Stimulated activated effector memory CD8-positive, alpha-beta T cell treated with anti-CD3 and anti-CD28 coated beads, Interleukin-12 subunit alpha, Interleukin-12 subunit beta, amount 100 ng/mL, for 72 hours (primary cell): ENCODE measurements at regions not wholly inside any gene's neighbourhood (a gene's known extent, or its start where the extent isn't known, plus 50 kb on each side); places are given as distances from the start of the nearest gene placed in this dataset.
A peak's percentile ranks its signal among the peaks of the same experiment; 100 is the strongest.
"Not testable (repeated sequence)": the region's sequence is repeated elsewhere in the genome, so short reads cannot be mapped to it uniquely, and the experiment has no call there.

Source experiments
- ATAC-seq: fragments of 150-1000 bp; cut with Tn5 transposase; 2 replicates; pipeline ENCODE4 v1.10.0; 2021
- DNase-seq, 2 donors: peaks; one replicate each; pipeline ENCODE4 v3.0.0; 2021 to 2022; ENCODE audit warnings: low spot score in 2 of 2
- H3K27ac Mint-ChIP-seq: one replicate; pipeline ENCODE4 v1.8.0; 2022; ENCODE audit warnings: mild to moderate bottlenecking, mixed read lengths
- H3K36me3 Mint-ChIP-seq: one replicate; pipeline ENCODE4 v1.8.0; 2022; ENCODE audit warnings: mild to moderate bottlenecking, mixed read lengths
- H3K4me1 Mint-ChIP-seq: one replicate; pipeline ENCODE4 v1.8.0; 2022; ENCODE audit warnings: mixed read lengths
- H3K4me3 Mint-ChIP-seq: one replicate; pipeline ENCODE4 v1.8.0; 2022; ENCODE audit warnings: mild to moderate bottlenecking, mixed read lengths
- H3K9me3 Mint-ChIP-seq: one replicate; pipeline ENCODE4 v1.8.0; 2022; ENCODE audit warnings: mixed read lengths

DNA sequence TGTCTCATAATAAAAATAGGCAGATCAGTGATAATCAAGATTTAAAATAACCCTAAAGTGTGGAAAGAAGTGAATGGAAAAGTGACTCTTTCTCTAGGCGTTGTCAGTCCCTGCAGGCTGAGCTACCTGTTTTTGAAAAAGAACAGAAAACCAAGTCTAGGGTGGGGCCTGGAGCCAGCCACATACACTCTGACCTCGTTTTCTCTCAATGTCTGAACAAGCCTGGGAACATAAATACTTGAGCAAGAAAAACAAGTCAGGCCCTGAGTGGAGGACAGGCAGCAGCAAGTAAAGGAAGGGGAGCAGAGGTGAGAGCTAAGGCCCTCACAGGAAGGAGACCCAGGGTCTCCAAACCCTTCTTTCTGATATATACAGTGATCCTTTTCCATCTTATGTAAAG is 91.7 kb upstream of the HPF1 start:
- H3K9me3 Mint-ChIP-seq: no peaks in the 10 kb centered on the region
- H3K4me1 Mint-ChIP-seq: no peaks in the 10 kb centered on the region
- no peaks in the 10 kb centered on the region for H3K36me3 Mint-ChIP-seq
- H3K27ac Mint-ChIP-seq: no peak overlapping the region
- ATAC-seq (no peak), DNase-seq (no peak)
- no peak overlapping the region for H3K4me3 Mint-ChIP-seq

DNA sequence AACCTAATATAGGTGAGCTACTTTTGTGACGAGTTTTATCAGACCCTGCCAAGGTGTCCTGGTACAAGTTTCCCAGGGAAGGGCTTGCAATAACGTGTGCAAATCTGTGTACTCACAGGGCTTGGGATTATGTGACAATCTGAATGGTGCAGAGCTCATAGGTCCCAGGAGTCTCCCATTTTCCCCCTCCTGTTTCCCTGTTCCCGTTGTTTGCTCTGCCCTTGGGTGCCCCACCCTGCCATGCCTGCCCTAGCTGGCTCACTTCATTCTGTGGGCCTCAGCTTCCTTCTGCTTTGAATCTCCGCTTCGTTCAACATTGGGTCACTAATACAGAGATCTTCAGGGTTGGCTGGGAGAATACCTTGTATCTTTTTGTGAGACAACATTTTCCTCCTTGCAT is 90.3 kb upstream of the HPF1 start:
- ATAC-seq (no peak), DNase-seq (no peak)
- H3K27ac Mint-ChIP-seq: no peak overlapping the region
- H3K4me3 Mint-ChIP-seq: no peak overlapping the region
- no peaks in the 10 kb centered on the region for H3K4me1 Mint-ChIP-seq
- H3K9me3 Mint-ChIP-seq: no peaks in the 10 kb centered on the region
- no peaks in the 10 kb centered on the region for H3K36me3 Mint-ChIP-seq

DNA sequence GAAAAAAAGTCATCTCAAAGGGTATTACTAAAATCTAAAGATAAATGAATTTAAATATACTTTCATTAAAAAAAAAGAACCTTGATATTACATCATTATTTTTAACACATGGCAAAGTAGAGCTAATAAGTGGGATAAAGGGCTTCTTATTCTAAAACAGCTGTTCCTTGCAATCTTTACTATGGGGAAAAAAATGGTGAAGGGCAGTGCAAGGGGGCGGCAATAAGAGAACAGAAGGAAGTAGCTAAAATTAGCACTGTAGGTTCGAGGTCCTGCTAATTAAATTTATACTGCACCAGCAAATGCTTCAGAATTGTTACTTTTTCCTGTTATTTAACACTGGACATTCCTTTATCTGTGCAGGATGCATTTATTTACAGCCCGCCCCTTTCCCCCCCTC is 89.4 kb upstream of the HPF1 start:
- Mint-ChIP-seq H3K36me3 (no peaks in the 10 kb centered on the region), H3K4me3 (no peak overlapping the region), H3K4me1 (no peaks in the 10 kb centered on the region), H3K27ac (no peak overlapping the region), H3K9me3 (no peaks in the 10 kb centered on the region)
- DNase-seq: no peak
- no peak for ATAC-seq

DNA sequence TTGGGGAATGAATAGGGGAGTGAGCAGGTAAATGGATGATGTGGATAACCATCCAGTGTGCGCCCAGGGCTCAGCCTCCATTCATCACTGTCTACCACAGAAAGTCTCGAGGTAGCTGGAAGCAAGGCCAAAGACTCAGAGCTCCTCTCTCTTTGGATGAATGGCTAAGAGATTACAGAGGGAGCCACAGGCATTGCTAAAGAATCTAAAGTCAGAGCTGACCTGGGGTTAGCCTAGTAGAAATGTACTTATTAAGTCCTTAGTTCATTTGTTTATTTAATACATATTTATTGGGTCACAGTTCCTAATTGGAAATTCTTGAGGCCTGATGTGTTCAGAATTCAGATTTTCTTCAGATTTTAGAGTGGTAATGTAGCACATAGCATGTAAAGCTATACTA is 88.7 kb upstream of the HPF1 start:
- no peaks in the 10 kb centered on the region for H3K4me1 Mint-ChIP-seq
- H3K9me3 Mint-ChIP-seq: no peaks in the 10 kb centered on the region
- no peak overlapping the region for H3K27ac Mint-ChIP-seq
- H3K4me3 Mint-ChIP-seq: no peak overlapping the region
- DNase-seq: no peak
- H3K36me3 Mint-ChIP-seq: no peaks in the 10 kb centered on the region
- ATAC-seq: no peak

DNA sequence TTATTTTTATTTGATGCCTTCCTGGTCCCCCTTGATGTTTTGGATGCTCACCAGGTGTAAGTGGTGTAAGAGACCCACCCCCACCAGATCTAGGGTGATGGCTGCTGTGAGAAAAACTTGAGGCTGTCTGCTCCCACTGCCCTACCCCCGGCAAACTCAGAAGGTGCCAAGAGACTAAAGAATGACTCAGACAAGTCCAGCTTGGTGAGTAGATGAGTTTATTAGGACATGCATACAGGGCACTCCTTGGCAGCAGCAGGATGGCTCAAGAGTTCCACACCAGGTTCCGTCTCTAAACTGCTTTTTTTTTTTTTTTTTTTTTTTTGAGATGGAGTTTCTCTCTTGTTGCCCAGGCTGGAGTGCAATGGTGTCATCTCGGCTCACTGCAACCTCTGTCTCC is 84.0 kb upstream of the HPF1 start:
- Mint-ChIP-seq H3K4me1 (no peaks in the 10 kb centered on the region), H3K36me3 (no peaks in the 10 kb centered on the region), H3K4me3 (no peak overlapping the region), H3K9me3 (peaks cover 3% of the 10 kb centered on the region), H3K27ac (no peak overlapping the region)
- ATAC-seq (no peak), DNase-seq (no peak)

DNA sequence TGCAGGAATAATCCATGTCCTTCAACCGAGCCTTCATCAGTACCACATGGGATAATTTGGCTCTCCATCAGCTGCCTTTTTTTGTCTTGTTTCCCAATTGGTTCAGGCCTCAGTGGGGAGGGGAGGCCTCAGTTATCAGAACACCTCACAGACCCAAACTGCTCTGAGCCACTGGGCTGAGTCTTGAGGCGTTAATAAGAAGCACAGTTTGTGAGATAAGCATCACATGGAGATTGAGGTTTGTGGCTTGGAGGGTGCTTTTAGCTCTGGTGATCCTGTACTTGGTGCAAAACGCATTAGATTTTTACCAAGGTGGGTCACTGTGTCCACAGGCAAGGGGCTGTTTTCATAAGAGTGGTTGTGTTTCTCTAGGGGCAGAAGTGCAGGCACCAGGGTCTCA is 82.8 kb upstream of the HPF1 start:
- no peaks in the 10 kb centered on the region for H3K4me1 Mint-ChIP-seq
- no peak for DNase-seq
- H3K9me3 Mint-ChIP-seq: peaks cover 3% of the 10 kb centered on the region
- H3K36me3 Mint-ChIP-seq: no peaks in the 10 kb centered on the region
- no peak overlapping the region for H3K27ac Mint-ChIP-seq
- H3K4me3 Mint-ChIP-seq: no peak overlapping the region
- ATAC-seq: no peak

DNA sequence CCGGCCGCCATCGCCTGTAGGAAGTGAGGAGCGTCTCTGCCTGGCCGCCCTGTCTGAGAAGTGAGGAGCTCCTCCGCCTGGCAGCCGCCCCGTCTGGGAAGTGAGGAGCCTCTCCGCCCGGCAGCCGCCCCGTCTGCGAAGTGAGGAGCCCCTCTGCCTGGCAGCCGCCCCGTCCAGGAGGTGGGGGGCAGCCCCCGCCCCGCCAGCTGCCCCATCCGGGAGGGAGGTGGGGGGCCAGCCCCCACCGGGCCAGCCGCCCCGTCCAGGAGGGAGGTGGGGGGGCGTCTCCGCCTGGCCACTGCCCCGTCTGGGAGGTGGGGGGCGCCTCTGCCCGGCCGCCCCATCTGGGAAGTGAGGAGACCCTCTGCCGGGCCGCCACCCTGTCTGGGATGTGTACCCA is 70.6 kb upstream of the HPF1 start:
- H3K4me1 Mint-ChIP-seq, H3K9me3 Mint-ChIP-seq, H3K4me3 Mint-ChIP-seq, H3K36me3 Mint-ChIP-seq, H3K27ac Mint-ChIP-seq, ATAC-seq, DNase-seq: not testable (repeated sequence)

DNA sequence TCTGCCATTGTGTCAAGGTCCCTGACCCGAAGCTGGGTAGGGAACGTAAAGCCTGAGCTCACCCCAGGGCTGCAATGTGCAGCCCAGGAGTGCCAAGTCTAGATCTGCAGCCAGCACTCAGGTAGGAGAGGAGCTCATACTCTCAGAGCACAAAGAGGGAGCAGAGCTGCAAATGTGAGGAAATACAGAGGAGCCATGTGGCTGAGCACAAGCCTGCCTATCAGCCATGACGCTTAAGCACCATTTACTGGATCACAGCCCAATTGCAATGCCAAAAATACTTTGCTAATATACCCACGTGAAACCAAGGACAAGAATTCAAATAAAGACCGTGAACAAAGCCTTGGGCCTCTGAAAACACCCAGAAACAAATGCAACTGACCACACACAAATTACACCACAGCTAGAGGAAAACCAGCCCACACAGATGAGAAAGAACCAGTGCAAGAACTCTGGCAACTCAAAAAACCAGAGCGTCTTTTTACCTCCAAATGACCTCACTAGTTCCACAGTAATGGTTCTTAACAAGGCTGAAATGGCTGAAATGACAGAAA is 69.0 kb upstream of the HPF1 start:
- Mint-ChIP-seq H3K36me3 (no peaks in the 10 kb centered on the region), H3K4me1 (no peaks in the 10 kb centered on the region), H3K4me3 (no peak overlapping the region), H3K27ac (no peak overlapping the region), H3K9me3 (no peaks in the 10 kb centered on the region)
- ATAC-seq (no peak), DNase-seq (no peak)

DNA sequence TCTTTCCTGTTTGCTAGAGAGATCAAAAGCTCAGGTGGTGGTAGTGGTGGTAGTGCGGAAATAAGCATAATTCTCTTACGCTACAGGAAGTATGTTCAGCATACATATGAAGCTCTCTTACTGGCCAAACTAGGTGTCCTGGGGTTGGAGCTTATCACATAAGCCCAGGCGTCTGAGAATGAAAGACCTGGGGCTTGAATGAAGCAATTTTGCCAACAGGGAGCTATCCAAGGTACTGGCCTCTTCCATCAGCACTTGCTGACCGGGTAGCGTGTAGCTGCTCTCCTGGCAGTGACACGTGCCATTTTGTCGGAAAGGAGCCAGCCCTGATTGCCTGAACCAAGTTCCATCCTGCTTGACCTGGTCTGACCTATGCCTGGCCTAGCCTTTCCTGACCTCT is 65.9 kb upstream of the HPF1 start:
- H3K4me1 Mint-ChIP-seq: no peaks in the 10 kb centered on the region
- no peak overlapping the region for H3K4me3 Mint-ChIP-seq
- DNase-seq: no peak
- ATAC-seq: peak; percentile 31
- H3K27ac Mint-ChIP-seq: no peak overlapping the region
- H3K36me3 Mint-ChIP-seq: no peaks in the 10 kb centered on the region
- no peaks in the 10 kb centered on the region for H3K9me3 Mint-ChIP-seq

DNA sequence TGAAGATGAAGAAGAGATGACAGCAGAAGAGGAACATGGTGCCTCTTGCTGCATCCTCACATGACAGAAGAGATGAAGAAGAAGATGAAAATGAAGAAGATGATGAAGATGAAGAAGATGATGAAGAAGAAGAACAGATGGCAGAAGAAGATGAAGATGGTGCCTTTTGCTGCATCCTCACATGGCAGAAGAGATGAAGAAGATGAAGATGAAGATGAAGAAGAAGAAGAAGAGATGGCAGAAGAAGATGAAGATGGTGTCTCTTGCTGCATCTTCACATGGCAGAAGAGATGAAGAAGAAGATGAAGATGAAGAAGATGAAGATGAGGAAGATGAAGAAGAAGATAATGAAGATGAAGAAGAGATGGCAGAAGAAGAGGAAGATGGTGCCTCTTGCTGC is 63.7 kb upstream of the HPF1 start:
- Mint-ChIP-seq H3K4me3 (no peak overlapping the region), H3K36me3 (no peaks in the 10 kb centered on the region), H3K27ac (no peak overlapping the region), H3K4me1 (no peaks in the 10 kb centered on the region), H3K9me3 (no peaks in the 10 kb centered on the region)
- ATAC-seq (no peak), DNase-seq (no peak)

DNA sequence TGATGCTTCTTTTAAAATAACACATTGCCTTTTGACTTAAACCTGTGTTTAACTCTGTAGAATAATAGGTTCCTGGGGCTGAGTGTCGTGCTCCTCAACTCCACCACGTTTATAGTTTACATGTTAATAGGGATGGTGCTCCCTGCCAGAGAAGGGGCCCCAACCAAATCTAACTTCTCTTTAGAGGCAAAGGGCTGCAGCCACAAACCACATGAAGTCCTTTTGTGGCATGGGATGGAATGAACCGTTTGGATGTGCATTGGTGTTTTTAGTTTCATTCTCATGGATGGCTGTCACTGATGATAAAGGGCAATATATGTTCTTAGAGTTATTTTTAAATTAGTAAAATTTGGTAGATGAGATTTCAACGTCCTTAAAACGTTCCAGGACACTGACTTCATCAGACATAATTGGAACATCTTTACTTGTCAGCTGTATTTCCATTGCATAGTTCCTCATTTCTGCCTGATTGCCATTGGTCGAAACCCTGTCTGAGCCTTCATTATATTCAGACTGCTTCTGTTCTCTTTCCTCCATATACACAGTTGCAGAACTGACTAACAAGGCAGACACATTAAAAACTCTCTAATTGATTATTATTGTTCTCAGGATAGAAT is 60.4 kb upstream of the HPF1 start:
- H3K9me3 Mint-ChIP-seq: no peaks in the 10 kb centered on the region
- H3K4me1 Mint-ChIP-seq: no peaks in the 10 kb centered on the region
- DNase-seq (no peak), ATAC-seq (no peak)
- H3K4me3 Mint-ChIP-seq: no peak overlapping the region
- no peak overlapping the region for H3K27ac Mint-ChIP-seq
- no peaks in the 10 kb centered on the region for H3K36me3 Mint-ChIP-seq

DNA sequence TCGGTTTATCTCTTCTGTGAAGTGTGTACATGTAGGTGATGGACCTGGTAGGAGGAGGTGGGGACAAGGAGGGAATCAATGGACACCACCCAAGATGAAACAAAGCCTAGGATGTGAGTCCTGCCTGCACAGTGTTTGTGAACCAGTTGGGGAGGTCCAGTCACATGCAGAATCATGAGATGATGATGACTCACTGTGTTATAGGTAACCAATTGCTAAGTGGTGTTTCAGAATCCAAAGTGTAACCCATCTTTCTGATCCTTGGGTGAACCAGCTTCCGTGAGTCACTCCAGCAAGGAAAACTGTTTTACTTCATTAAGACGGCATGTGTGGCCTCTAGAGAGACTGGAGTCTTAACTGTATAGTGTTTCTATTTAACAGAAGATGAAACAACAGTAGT is 57.9 kb upstream of the HPF1 start:
- Mint-ChIP-seq H3K9me3 (no peaks in the 10 kb centered on the region), H3K27ac (no peak overlapping the region), H3K4me1 (no peaks in the 10 kb centered on the region), H3K4me3 (no peak overlapping the region), H3K36me3 (no peaks in the 10 kb centered on the region)
- ATAC-seq: peak; percentile 40
- DNase-seq: no peak

DNA sequence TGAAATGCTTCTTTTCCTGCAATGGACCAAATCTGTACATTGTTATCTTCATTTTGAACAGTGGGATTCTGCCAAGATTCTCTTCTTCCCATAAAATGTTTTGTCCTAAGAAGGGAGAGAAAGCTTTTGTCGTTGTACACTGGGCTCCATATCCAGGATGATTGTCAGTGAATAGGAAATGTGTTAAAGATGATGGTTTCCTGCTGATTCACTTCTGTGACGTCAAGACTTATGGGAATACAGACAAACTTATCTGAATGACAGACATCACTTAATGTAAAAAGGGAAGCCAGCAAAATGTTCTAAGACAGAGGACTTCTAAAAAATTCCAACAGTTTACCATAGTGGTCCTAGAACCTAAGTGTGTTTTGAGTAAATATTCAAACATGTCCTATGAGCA is 53.7 kb upstream of the HPF1 start:
- no peak for ATAC-seq
- Mint-ChIP-seq H3K4me3 (no peak overlapping the region), H3K27ac (no peak overlapping the region), H3K4me1 (no peaks in the 10 kb centered on the region), H3K36me3 (no peaks in the 10 kb centered on the region), H3K9me3 (no peaks in the 10 kb centered on the region)
- no peak for DNase-seq

DNA sequence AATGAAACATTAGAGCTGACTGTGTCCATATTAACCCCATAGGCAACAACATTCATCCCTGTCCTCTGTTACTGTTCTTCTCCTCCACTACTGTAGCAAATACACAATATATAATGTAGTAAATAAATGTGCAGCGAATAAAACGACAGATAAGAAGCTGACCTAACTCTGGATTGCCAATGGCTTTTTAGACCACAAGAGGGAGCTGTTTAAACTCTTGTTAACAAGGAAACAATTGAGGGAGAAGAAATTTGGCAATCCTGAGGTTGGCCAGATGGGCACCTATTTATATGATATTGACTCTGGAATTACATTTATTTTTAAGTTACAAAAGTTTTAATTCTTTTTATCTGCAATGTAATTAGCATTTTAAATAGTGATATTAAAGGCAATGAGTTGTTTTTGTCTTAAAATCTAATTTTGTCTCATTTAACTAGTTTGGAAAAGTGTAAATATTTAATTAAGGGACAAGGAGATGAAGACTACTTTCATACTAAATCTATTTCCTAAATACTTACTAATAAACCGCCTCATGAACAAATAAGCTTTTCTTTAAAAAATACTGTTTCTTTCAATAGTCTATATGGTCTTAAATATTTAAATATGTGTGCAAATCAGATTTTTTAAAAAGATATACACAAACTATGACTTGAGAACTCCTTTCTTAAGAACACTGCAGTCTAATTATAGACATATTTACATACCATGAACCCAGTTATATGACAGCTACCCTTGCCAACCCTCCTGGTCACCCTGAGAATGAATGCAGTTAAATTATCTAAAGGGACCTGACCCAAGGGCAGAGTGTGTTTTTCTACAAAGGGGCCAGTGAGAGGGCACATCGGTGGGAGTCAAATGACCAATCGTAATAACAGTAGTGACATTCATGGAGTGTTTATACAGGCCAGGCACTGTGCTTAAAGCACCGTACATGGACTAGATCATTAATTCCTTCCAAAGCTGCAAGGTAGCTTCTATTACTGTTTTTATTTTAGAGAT is 52.9 kb upstream of the HPF1 start:
- Mint-ChIP-seq H3K9me3 (no peaks in the 10 kb centered on the region), H3K4me1 (no peaks in the 10 kb centered on the region), H3K4me3 (no peak overlapping the region), H3K36me3 (no peaks in the 10 kb centered on the region), H3K27ac (no peak overlapping the region)
- ATAC-seq (no peak), DNase-seq (no peak)

DNA sequence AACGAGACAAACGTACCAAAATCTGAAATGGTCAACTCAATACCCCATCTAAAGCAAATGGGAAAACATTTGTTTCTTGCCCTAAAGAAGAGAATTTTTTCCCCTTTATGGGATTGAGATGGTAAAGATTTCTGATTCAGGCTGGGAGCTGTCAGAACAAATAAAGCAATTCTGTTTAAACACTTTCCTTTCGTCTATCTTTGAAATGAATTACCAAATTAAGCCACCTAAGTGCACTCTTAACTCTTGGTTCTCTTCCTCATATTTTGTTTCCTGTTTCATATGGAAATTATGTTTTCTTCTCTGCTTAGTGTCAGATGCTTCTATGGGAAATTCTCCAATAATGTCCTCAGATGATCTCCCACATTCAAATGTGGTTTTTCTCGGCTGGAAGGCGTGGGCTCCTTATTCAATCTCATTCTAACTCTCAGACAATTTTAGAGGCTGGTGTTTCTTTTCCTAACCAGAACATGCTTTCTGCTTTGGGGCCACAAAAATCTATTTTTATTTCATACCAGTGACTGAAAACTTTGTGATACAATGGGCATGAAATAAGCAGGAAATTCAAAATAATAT is 50.3 kb upstream of the HPF1 start:
- Mint-ChIP-seq H3K4me3 (no peak overlapping the region), H3K36me3 (no peaks in the 10 kb centered on the region), H3K4me1 (no peaks in the 10 kb centered on the region), H3K9me3 (no peaks in the 10 kb centered on the region), H3K27ac (no peak overlapping the region)
- no peak for DNase-seq
- no peak for ATAC-seq
